GM12892 (cell line): ENCODE measurements at regions not wholly inside any gene's neighbourhood (a gene's known extent, or its start where the extent isn't known, plus 50 kb on each side); places are given as distances from the start of the nearest gene placed in this dataset.

Experiments
- POLR2A ChIP-seq: IDR thresholded peaks from 2 replicates; pipeline ENCODE4 v1.6.1; 2011; ENCODE audit warnings: low read depth, low read length, control low read depth
- POLR2AphosphoS5 ChIP-seq: IDR thresholded peaks from 2 replicates; pipeline ENCODE4 v1.6.1; 2011; ENCODE audit warnings: low read depth, low read length, control low read depth

GRCh38 chr22:49295851-49296560 lies 531.7 kb downstream of the BRD1 start:
- TF ChIP-seq POLR2A (no peak), POLR2AphosphoS5 (no peak)
